Endodermal cell (in vitro differentiated cells): ENCODE measurements at regions not wholly inside any gene's neighbourhood (a gene's known extent, or its start where the extent isn't known, plus 50 kb on each side); places are given as distances from the start of the nearest gene placed in this dataset.

Source experiments
- DNase-seq: peaks from one replicate; pipeline ENCODE4 v3.0.0-alpha.2; 2017
- H3K27ac ChIP-seq: 2 replicates; pipeline ENCODE4 v1.5.1; 2013; ENCODE audit warnings: mild to moderate bottlenecking, low read depth, low read length, moderate library complexity
- H3K27me3 ChIP-seq: 2 replicates; pipeline ENCODE4 v1.6.1; 2013; ENCODE audit warnings: mild to moderate bottlenecking, low read length, moderate library complexity; ENCODE audit not compliant: insufficient read depth, control insufficient read depth, poor library complexity, severe bottlenecking
- H3K36me3 ChIP-seq: 2 replicates; pipeline ENCODE4 v1.7.0; 2013; ENCODE audit warnings: mild to moderate bottlenecking, low read length, moderate library complexity; ENCODE audit not compliant: control insufficient read depth, insufficient read depth
- H3K4me1 ChIP-seq: one replicate; pipeline ENCODE4 v1.7.0; 2013; ENCODE audit warnings: low read length; ENCODE audit not compliant: control insufficient read depth, insufficient read depth
- H3K4me3 ChIP-seq: 2 replicates; pipeline ENCODE4 v1.5.1; 2013; ENCODE audit warnings: mild to moderate bottlenecking, low read length, moderate library complexity
- H3K9ac ChIP-seq: 2 replicates; pipeline ENCODE4 v1.6.1; 2013; ENCODE audit warnings: mild to moderate bottlenecking, low read length, moderate library complexity; ENCODE audit not compliant: poor library complexity, severe bottlenecking; ENCODE audit errors: extremely low read depth
- H3K9me3 ChIP-seq: 2 replicates; pipeline ENCODE4 v1.6.1; 2013; ENCODE audit warnings: mild to moderate bottlenecking, low read length, moderate library complexity; ENCODE audit not compliant: control insufficient read depth
- H3K27ac Mint-ChIP-seq: 2 replicates; pipeline ENCODE4 v1.8.0; 2020; ENCODE audit warnings: mixed read lengths
- H3K27me3 Mint-ChIP-seq: 2 replicates; pipeline ENCODE4 v1.8.0; 2021; ENCODE audit warnings: mild to moderate bottlenecking, mixed read lengths; ENCODE audit not compliant: insufficient read depth
- H3K36me3 Mint-ChIP-seq: 2 replicates; pipeline ENCODE4 v1.8.0; 2020; ENCODE audit warnings: low read depth, mixed read lengths
- H3K4me1 Mint-ChIP-seq: 2 replicates; pipeline ENCODE4 v1.8.0; 2020; ENCODE audit warnings: mixed read lengths
- H3K4me3 Mint-ChIP-seq: 2 replicates; pipeline ENCODE4 v1.8.0; 2020; ENCODE audit warnings: mild to moderate bottlenecking, moderate library complexity, mixed read lengths
- H3K9me3 Mint-ChIP-seq: 2 replicates; pipeline ENCODE4 v1.8.0; 2020; ENCODE audit warnings: mild to moderate bottlenecking, mixed read lengths
- WGBS, 2 experiments: methylation state at CpG; one replicate each; pipeline versions ENCODE4 v1.1.5 to v1.1.7; 2013; ENCODE audit warnings: missing lambda C conversion rate in 2 of 2, mixed read lengths in 1 of 2; ENCODE audit not compliant: insufficient coverage in 1 of 2, insufficient read length in 1 of 2; 5-methylcytosine and 5-hydroxymethylcytosine counted together
- TF ChIP-seq, protein P1 (sequence below): fragments of 200-600 bp; sonication (generic); conservative IDR thresholded peaks from 2 replicates; pipeline ENCODE4 v1.5.0; 2021; ENCODE audit warnings: antibody characterized with exemption, mild to moderate bottlenecking

DNA sequence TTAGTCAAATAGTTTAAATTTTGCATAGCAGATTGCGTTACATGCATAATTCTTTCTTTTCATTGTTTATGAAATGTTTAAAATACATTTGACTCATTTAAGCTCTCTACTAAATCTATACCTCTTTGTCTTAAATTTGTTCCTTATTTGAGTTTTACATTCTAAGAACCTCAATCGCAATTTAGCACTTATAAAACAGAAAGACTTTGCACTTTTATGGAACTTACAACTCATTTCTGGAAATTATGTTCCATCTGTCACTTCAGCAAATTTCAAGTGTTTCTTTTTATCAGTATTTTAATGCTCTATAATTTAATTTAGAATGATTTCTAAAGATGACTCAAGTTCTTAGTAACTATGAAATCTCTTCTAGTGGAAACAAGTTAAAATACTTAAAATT lies 1505.8 kb upstream of the SPRY2 start:
- Histone ChIP-seq H3K36me3 (peaks cover 3% of the 10 kb centered on the region), H3K4me1 (no peaks in the 10 kb centered on the region), H3K9ac (no peak overlapping the region), H3K27me3 (no peaks in the 10 kb centered on the region), H3K9me3 (no peaks in the 10 kb centered on the region), H3K27ac (no peak overlapping the region), H3K4me3 (no peak overlapping the region)
- H3K27ac Mint-ChIP-seq, result no peak overlapping the region
- H3K9me3 Mint-ChIP-seq, result no peaks in the 10 kb centered on the region
- no peaks in the 10 kb centered on the region for H3K27me3 Mint-ChIP-seq
- WGBS, 2 experiments, result 86 to 88% methylated on average over 1 to 2 of the region's 2 CpGs
- TF ChIP-seq, protein P1, sequence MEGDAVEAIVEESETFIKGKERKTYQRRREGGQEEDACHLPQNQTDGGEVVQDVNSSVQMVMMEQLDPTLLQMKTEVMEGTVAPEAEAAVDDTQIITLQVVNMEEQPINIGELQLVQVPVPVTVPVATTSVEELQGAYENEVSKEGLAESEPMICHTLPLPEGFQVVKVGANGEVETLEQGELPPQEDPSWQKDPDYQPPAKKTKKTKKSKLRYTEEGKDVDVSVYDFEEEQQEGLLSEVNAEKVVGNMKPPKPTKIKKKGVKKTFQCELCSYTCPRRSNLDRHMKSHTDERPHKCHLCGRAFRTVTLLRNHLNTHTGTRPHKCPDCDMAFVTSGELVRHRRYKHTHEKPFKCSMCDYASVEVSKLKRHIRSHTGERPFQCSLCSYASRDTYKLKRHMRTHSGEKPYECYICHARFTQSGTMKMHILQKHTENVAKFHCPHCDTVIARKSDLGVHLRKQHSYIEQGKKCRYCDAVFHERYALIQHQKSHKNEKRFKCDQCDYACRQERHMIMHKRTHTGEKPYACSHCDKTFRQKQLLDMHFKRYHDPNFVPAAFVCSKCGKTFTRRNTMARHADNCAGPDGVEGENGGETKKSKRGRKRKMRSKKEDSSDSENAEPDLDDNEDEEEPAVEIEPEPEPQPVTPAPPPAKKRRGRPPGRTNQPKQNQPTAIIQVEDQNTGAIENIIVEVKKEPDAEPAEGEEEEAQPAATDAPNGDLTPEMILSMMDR, result no peak
- peaks cover 5% of the 10 kb centered on the region for H3K4me1 Mint-ChIP-seq
- no peak overlapping the region for H3K4me3 Mint-ChIP-seq
- peaks cover under 1% of the 10 kb centered on the region for H3K36me3 Mint-ChIP-seq
- DNase-seq, result no peak

DNA sequence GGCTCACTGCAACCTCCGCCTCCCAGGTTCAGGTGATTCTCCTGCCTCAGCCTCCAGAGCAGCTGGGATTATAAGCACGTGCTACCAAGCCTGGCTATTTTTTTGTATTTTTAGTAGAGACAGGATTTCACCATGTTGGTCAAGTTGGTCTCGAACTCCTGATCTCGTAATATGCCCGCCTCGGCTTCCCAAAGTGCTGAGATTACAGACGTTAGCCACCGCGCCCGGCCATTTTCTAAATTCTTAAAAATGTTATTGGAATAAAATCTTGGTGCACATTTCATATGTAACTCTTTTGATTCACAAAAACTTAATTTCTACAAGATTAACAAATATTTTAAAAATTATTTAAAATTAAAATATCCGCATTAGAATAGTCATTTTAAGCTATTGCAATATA lies 1480.3 kb upstream of the SPRY2 start:
- Mint-ChIP-seq H3K4me3 (no peak overlapping the region), H3K27me3 (no peaks in the 10 kb centered on the region), H3K4me1 (no peaks in the 10 kb centered on the region), H3K36me3 (peaks cover 7% of the 10 kb centered on the region), H3K9me3 (peaks cover 17% of the 10 kb centered on the region), H3K27ac (no peak overlapping the region)
- Histone ChIP-seq H3K4me3 (no peak overlapping the region), H3K27me3 (no peaks in the 10 kb centered on the region), H3K36me3 (no peaks in the 10 kb centered on the region), H3K9ac (no peak overlapping the region), H3K4me1 (no peaks in the 10 kb centered on the region), H3K9me3 (peaks cover 17% of the 10 kb centered on the region), H3K27ac (no peak overlapping the region)
- no peak for DNase-seq
- WGBS, 2 experiments, result 80 to 96% methylated on average over 2 to 10 of the region's 11 CpGs
- TF ChIP-seq, protein P1, result no peak

DNA sequence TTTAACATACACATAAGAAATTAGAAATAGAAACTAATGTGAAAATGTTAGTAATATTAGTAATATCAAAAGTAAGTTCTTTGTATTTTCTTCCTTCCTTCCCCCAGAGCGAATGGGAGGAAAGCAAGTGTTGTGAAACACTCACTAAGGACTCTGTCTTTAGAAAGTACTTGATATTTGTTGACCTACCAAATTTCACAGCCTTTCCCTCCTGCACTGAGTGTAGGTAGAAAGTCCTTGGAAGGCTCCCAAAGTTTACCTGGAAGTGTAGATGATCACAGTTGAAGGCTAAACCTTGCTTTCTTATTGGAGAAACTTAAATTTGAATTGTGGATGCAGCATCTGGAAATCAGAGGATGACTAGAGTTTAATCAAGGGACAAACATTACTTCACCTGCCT lies 1459.5 kb upstream of the SPRY2 start:
- Histone ChIP-seq H3K27ac (no peak overlapping the region), H3K4me1 (no peaks in the 10 kb centered on the region), H3K27me3 (no peaks in the 10 kb centered on the region), H3K4me3 (no peak overlapping the region), H3K9me3 (no peaks in the 10 kb centered on the region), H3K9ac (no peak overlapping the region), H3K36me3 (no peaks in the 10 kb centered on the region)
- Mint-ChIP-seq H3K9me3 (peaks cover 3% of the 10 kb centered on the region), H3K4me3 (no peak overlapping the region), H3K27me3 (no peaks in the 10 kb centered on the region), H3K4me1 (peaks cover 1% of the 10 kb centered on the region), H3K36me3 (peaks cover 1% of the 10 kb centered on the region), H3K27ac (no peak overlapping the region)
- WGBS, 2 experiments, result no CpG with 5 or more reads among the region's 1 CpG
- no peak for DNase-seq
- TF ChIP-seq, protein P1, result no peak
